Testis (tissue), 2 donors: ENCODE measurements at regions not wholly inside any gene's neighbourhood (a gene's known extent, or its start where the extent isn't known, plus 50 kb on each side); places are given as distances from the start of the nearest gene placed in this dataset.

Experiments used
- DNase-seq: peaks from one replicate; pipeline ENCODE4 v3.0.0-alpha.2; 2019
- H3K27ac ChIP-seq, 2 donors: fragments of 200-600 bp; sonication (generic); one replicate each; pipeline ENCODE4 v1.5.1; 2019
- H3K27me3 ChIP-seq: fragments of 200-600 bp; sonication (generic); one replicate; pipeline ENCODE4 v1.5.1; 2019
- H3K36me3 ChIP-seq: fragments of 200-600 bp; sonication (generic); one replicate; pipeline ENCODE4 v1.5.1; 2017; ENCODE audit warnings: low read depth; ENCODE audit errors: missing control alignments
- H3K4me1 ChIP-seq: fragments of 200-600 bp; sonication (generic); one replicate; pipeline ENCODE4 v1.5.1; 2019
- H3K4me3 ChIP-seq, 2 donors: fragments of 200-600 bp; sonication (generic); one replicate each; pipeline ENCODE4 v1.5.1; 2017 to 2019
- H3K9me3 ChIP-seq: fragments of 200-600 bp; sonication (generic); one replicate; pipeline ENCODE4 v1.5.1; 2017
- POLR2A ChIP-seq: fragments of 450-650 bp; IDR thresholded peaks from one replicate; pipeline ENCODE4 v1.6.1; 2017; ENCODE audit warnings: antibody characterized with exemption, mild to moderate bottlenecking, moderate library complexity
- WGBS, 2 donors: methylation state at CpG; one replicate each; pipeline ENCODE4 v1.1.5; 2018; 5-methylcytosine and 5-hydroxymethylcytosine counted together
- intact Hi-C: fragments of 100-400 bp; cut with DNase I; formaldehyde crosslinking; loops from one replicate; pipeline ENCODE4 v1.15.1; 2023; ENCODE audit warnings: low total_unique reads
- TF ChIP-seq, protein P1 (sequence below), 3 experiments: fragments of 450-650 bp in 2 of 3; fragments of 200-600 bp in 1 of 3; sonication (generic) in 1 of 3; IDR thresholded peaks; one replicate each; pipeline ENCODE4 v1.5.1; 2016 to 2019; ENCODE audit warnings: antibody characterized with exemption in 3 of 3, mild to moderate bottlenecking in 2 of 3, moderate library complexity in 1 of 3

DNA sequence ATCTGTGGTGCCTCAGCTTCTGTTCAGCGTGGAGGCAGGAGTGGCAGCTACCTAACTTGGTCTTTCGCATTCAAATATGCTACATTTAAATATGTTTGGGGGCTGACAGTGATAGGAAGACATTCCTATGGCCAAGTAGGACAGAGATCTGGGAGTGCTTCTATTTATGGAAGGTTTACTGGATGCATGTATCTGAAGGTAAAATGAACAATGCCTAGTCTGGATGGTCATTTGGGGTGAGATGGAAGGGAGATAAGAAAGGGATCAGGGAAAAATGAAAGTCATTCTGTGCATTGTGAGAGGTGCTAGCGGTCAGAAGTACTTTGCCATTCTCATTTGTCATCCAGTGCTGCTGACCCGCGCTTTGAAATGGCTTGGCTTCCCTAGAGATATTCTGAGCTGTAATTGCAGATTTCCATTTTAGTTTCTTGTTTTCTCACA lies 107.3 kb upstream of the FOXN2 start:
- no peaks in the 10 kb centered on the region for H3K9me3 ChIP-seq
- intact Hi-C loops: no loop called here
- H3K4me3 ChIP-seq: no peak overlapping the region
- H3K4me1 ChIP-seq: peaks cover 11% of the 10 kb centered on the region
- H3K27me3 ChIP-seq: no peaks in the 10 kb centered on the region
- H3K27ac ChIP-seq: peak overlapping the region in 1 of 2 donors; percentile 28
- 84 to 91% methylated on average over 5 of the region's 5 CpGs for WGBS, 2 donors
- no peak for DNase-seq
- TF ChIP-seq, protein P1, sequence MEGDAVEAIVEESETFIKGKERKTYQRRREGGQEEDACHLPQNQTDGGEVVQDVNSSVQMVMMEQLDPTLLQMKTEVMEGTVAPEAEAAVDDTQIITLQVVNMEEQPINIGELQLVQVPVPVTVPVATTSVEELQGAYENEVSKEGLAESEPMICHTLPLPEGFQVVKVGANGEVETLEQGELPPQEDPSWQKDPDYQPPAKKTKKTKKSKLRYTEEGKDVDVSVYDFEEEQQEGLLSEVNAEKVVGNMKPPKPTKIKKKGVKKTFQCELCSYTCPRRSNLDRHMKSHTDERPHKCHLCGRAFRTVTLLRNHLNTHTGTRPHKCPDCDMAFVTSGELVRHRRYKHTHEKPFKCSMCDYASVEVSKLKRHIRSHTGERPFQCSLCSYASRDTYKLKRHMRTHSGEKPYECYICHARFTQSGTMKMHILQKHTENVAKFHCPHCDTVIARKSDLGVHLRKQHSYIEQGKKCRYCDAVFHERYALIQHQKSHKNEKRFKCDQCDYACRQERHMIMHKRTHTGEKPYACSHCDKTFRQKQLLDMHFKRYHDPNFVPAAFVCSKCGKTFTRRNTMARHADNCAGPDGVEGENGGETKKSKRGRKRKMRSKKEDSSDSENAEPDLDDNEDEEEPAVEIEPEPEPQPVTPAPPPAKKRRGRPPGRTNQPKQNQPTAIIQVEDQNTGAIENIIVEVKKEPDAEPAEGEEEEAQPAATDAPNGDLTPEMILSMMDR (IDR thresholded peaks at IDR 0.05): no peak
- TF ChIP-seq POLR2A: no peak
- H3K36me3 ChIP-seq: no peaks in the 10 kb centered on the region

DNA sequence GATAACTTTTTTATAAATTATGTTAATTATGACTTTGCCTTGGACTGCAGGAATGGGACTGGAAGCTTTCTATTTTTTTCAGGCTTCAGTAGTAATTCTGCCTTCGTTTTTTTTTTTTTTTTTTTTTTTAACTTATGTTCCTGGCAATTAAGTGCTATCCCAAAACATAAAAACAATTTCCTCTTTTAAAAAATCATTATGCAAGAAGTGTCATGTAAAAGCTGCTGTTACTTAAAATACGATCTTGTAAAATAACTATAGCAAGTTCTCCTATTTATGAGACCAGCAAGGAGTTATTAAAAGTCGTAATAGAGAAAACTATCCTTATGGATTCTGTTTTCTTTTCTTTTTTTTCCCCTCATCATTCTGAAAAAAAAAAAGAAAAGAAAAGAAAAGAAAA lies 106.6 kb upstream of the FOXN2 start:
- no peaks in the 10 kb centered on the region for H3K27me3 ChIP-seq
- no peaks in the 10 kb centered on the region for H3K9me3 ChIP-seq
- H3K4me1 ChIP-seq: peaks cover 11% of the 10 kb centered on the region
- intact Hi-C loops: no loop called here
- H3K4me3 ChIP-seq: no peak overlapping the region
- no peak for TF ChIP-seq POLR2A
- TF ChIP-seq, protein P1 (IDR thresholded peaks at IDR 0.05): no peak
- H3K27ac ChIP-seq: no peak overlapping the region
- 59 to 66% methylated on average over 3 of the region's 3 CpGs for WGBS, 2 donors
- DNase-seq: no peak
- H3K36me3 ChIP-seq: no peaks in the 10 kb centered on the region

DNA sequence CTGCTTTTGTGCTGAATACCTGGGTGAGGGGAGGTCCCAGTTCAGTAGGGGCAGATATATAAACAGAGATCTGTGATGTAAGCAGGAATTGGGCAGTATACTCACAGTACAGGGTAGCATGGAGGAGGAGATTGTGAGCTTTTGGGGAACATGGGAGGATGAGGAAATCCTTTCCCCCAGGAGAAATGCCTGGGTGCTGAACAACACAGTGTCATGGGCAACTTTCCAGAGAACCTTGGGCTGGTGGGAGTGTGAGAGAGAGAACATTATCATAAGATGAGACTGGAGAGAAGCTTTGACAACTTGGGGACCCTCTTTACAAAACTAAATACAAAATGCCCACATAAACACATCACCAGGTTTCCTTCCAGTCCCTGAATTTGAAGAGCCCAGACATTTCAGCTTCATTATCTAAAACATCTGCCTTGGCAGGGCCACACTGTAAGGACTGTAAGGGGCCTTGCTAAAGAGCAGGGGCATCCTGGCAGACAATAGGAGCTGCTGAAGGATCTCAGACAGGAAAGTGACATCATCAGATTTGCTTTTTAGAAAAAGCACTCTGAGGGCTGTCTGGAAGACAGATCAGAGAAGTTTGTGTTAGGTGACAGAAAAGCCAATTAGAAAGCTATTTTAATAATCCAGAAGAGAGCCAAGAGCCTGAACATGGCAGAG lies 105.1 kb upstream of the FOXN2 start:
- TF ChIP-seq, protein P1 (IDR thresholded peaks at IDR 0.05): no peak
- no peak for TF ChIP-seq POLR2A

DNA sequence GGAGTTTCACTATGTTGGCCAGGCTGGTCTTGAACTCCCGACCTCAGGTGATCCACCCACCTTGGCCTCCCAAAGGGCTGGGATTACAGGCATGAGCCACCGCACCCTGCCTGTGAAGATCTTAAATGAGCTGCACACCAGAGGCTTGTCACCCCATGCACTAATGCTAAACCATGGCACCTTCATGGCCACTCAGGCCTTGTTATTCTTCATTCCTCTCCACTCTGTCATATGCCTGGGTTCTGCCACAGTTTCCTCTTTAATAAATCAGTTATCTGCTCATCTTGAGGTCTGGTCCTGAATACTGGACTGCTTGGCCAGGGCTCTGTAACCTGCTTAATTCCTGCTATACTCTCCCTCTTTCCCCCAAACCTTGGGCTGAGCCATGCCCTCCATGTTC lies 104.3 kb upstream of the FOXN2 start:
- DNase-seq: no peak
- no peaks in the 10 kb centered on the region for H3K27me3 ChIP-seq
- intact Hi-C loops: no loop called here
- H3K4me3 ChIP-seq: no peak overlapping the region
- WGBS, 2 donors: 92 to 95% methylated on average over 2 of the region's 2 CpGs
- no peaks in the 10 kb centered on the region for H3K36me3 ChIP-seq
- TF ChIP-seq, protein P1 (IDR thresholded peaks at IDR 0.05): no peak
- no peak for TF ChIP-seq POLR2A
- no peak overlapping the region for H3K27ac ChIP-seq
- no peaks in the 10 kb centered on the region for H3K9me3 ChIP-seq
- H3K4me1 ChIP-seq: peaks cover 11% of the 10 kb centered on the region

More for the DNA sequence above, 105.1 kb upstream of the FOXN2 start:
- H3K27ac ChIP-seq: no peak overlapping the region
- H3K4me3 ChIP-seq: no peak overlapping the region
- H3K4me1 ChIP-seq: peaks cover 11% of the 10 kb centered on the region
- no peaks in the 10 kb centered on the region for H3K27me3 ChIP-seq
- intact Hi-C loops: no loop called here
- no peaks in the 10 kb centered on the region for H3K36me3 ChIP-seq
- peak; percentile 38 for DNase-seq
- no peaks in the 10 kb centered on the region for H3K9me3 ChIP-seq

DNA sequence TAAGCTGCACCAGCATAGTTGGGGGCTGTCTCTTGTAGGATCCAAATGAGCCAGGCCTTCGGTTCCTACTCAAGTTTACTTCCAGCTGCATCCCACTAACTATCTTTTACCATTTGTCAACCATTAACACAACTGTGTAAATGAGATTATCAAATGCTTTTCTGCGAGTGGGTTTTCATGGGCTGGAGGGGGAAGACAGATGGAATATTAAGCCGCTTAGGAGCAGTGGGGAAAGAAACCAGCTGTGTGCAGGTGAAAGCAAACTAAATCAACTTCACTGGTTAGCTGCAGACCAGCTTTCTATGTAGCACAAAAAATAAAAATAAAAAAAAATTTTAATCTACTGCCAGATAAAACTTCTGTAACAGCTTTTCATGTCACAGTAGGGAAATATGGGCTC lies 100.8 kb upstream of the FOXN2 start:
- Histone ChIP-seq H3K9me3 (no peaks in the 10 kb centered on the region), H3K27me3 (no peaks in the 10 kb centered on the region), H3K36me3 (no peaks in the 10 kb centered on the region), H3K4me3 (no peak overlapping the region), H3K4me1 (peaks cover 11% of the 10 kb centered on the region), H3K27ac (no peak overlapping the region)
- TF ChIP-seq POLR2A: no peak
- TF ChIP-seq, protein P1 (IDR thresholded peaks at IDR 0.05): no peak
- intact Hi-C loops: no loop called here
- WGBS, 2 donors: 79 to 87% methylated on average over 3 of the region's 3 CpGs
- DNase-seq: no peak
